ENCODE measurements at regions not wholly inside any gene's neighbourhood (a gene's known extent, or its start where the extent isn't known, plus 50 kb on each side); places are given as distances from the start of the nearest gene placed in this dataset.
A peak's percentile ranks its signal among the peaks of the same experiment; 100 is the strongest.

DNA sequence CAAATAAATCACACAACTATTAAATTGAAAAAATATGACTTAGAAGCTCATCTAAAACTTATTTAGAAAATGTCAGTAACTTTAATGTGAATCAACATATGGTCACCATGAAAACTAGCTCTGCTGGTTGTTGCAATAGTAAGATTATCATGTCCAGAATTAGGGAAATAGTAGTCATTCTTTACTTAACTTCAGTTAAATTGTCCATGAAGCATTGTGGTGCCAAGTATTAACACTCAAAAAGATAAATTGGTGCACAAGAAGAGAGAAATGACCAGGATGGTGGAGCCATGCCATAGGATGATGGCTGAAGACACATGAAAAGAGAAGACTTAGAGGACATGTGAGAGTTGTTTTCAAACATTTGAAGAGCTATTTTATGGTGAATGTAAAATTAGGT lies 130.2 kb upstream of the PTGFR start:
- H3K27ac ChIP-seq (ENCODE audit: low read depth, low read length): no peak overlapping the region
- no peak for DNase-seq (ENCODE audit: insufficient read length, low spot score, missing footprints)
- H4K20me1 ChIP-seq (ENCODE audit: insufficient read depth, low read length): no peaks in the 10 kb centered on the region
- H3K4me3 ChIP-seq (ENCODE audit: insufficient read depth, low read length): no peak overlapping the region
- no peaks in the 10 kb centered on the region for H3K4me1 ChIP-seq (ENCODE audit: insufficient read depth, low read length)
- no peak overlapping the region for H3K4me2 ChIP-seq (ENCODE audit: insufficient read depth, low read length)
- H3K27me3 ChIP-seq (ENCODE audit: insufficient read depth, low read length): no peaks in the 10 kb centered on the region
- TF ChIP-seq CTCF (IDR thresholded peaks at IDR 0.05; ENCODE audit: extremely low read depth, low read depth, low read length): no peak
- no peaks in the 10 kb centered on the region for H3K9me3 ChIP-seq (ENCODE audit: low read depth, low read length)
- H2AFZ ChIP-seq (ENCODE audit: low read length): no peak overlapping the region
- no peaks in the 10 kb centered on the region for H3K79me2 ChIP-seq (ENCODE audit: insufficient read depth, low read length)
- no peaks in the 10 kb centered on the region for H3K36me3 ChIP-seq (ENCODE audit: insufficient read depth, low read length)

DNA sequence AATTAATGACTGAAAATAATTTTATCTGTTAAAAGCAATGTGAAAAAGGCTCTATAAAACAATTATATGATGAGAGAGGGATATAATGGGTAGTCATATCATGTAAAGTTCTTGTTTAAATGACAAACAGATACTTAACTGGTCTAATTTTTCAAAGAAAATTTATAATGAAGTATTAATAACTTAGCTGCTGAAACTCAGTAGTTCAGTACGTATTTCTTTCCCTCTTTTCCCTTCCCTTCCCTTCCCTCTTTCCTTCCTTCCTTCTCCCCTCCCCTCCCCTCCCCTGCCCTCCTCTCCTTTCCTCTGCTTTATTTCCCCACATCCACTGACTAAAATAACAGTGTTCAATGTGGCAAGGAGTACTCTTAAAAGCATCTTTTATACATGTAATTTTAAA lies 123.1 kb upstream of the PTGFR start:
- Histone ChIP-seq H3K27me3 (ENCODE audit: insufficient read depth, low read length) (no peaks in the 10 kb centered on the region), H3K4me3 (ENCODE audit: insufficient read depth, low read length) (no peak overlapping the region), H4K20me1 (ENCODE audit: insufficient read depth, low read length) (no peaks in the 10 kb centered on the region), H3K79me2 (ENCODE audit: insufficient read depth, low read length) (no peaks in the 10 kb centered on the region), H3K36me3 (ENCODE audit: insufficient read depth, low read length) (no peaks in the 10 kb centered on the region), H3K4me2 (ENCODE audit: insufficient read depth, low read length) (no peak overlapping the region), H3K9me3 (ENCODE audit: low read depth, low read length) (no peaks in the 10 kb centered on the region), H3K27ac (ENCODE audit: low read depth, low read length) (no peak overlapping the region), H2AFZ (ENCODE audit: low read length) (no peak overlapping the region), H3K4me1 (ENCODE audit: insufficient read depth, low read length) (peaks cover 17% of the 10 kb centered on the region)
- no peak for TF ChIP-seq CTCF (IDR thresholded peaks at IDR 0.05; ENCODE audit: extremely low read depth, low read depth, low read length)
- no peak for DNase-seq (ENCODE audit: insufficient read length, low spot score, missing footprints)

GRCh38 chr1:78369546-78369945 lies 121.2 kb upstream of the PTGFR start:
- no peaks in the 10 kb centered on the region for H3K27me3 ChIP-seq (ENCODE audit: insufficient read depth, low read length)
- no peaks in the 10 kb centered on the region for H3K9me3 ChIP-seq (ENCODE audit: low read depth, low read length)
- no peaks in the 10 kb centered on the region for H3K36me3 ChIP-seq (ENCODE audit: insufficient read depth, low read length)
- no peaks in the 10 kb centered on the region for H4K20me1 ChIP-seq (ENCODE audit: insufficient read depth, low read length)
- H3K4me1 ChIP-seq (ENCODE audit: insufficient read depth, low read length): peaks cover 17% of the 10 kb centered on the region
- H3K4me2 ChIP-seq (ENCODE audit: insufficient read depth, low read length): no peak overlapping the region
- H2AFZ ChIP-seq (ENCODE audit: low read length): no peak overlapping the region
- H3K4me3 ChIP-seq (ENCODE audit: insufficient read depth, low read length): no peak overlapping the region
- DNase-seq (ENCODE audit: insufficient read length, low spot score, missing footprints): no peak
- TF ChIP-seq CTCF (IDR thresholded peaks at IDR 0.05; ENCODE audit: extremely low read depth, low read depth, low read length): no peak
- no peaks in the 10 kb centered on the region for H3K79me2 ChIP-seq (ENCODE audit: insufficient read depth, low read length)
- no peak overlapping the region for H3K27ac ChIP-seq (ENCODE audit: low read depth, low read length)

GRCh38 chr1:78370356-78370755 lies 120.4 kb upstream of the PTGFR start:
- peaks cover 17% of the 10 kb centered on the region for H3K4me1 ChIP-seq (ENCODE audit: insufficient read depth, low read length)
- H3K36me3 ChIP-seq (ENCODE audit: insufficient read depth, low read length): no peaks in the 10 kb centered on the region
- H3K27me3 ChIP-seq (ENCODE audit: insufficient read depth, low read length): no peaks in the 10 kb centered on the region
- peak overlapping the region; percentile 44 for H3K4me2 ChIP-seq (ENCODE audit: insufficient read depth, low read length)
- no peak overlapping the region for H3K4me3 ChIP-seq (ENCODE audit: insufficient read depth, low read length)
- peak; percentile 3 for DNase-seq (ENCODE audit: insufficient read length, low spot score, missing footprints)
- peak overlapping the region; percentile 63 for H3K27ac ChIP-seq (ENCODE audit: low read depth, low read length)
- no peaks in the 10 kb centered on the region for H3K9me3 ChIP-seq (ENCODE audit: low read depth, low read length)
- H2AFZ ChIP-seq (ENCODE audit: low read length): no peak overlapping the region
- no peak for TF ChIP-seq CTCF (IDR thresholded peaks at IDR 0.05; ENCODE audit: extremely low read depth, low read depth, low read length)
- H4K20me1 ChIP-seq (ENCODE audit: insufficient read depth, low read length): no peaks in the 10 kb centered on the region
- no peaks in the 10 kb centered on the region for H3K79me2 ChIP-seq (ENCODE audit: insufficient read depth, low read length)

Data from osteoblast (primary cell).